ENCODE measurements at regions not wholly inside any gene's neighbourhood (a gene's known extent, or its start where the extent isn't known, plus 50 kb on each side); places are given as distances from the start of the nearest gene placed in this dataset.

GRCh38 chr6:106005013-106005412 lies 81.1 kb upstream of the PRDM1 start:
- no peak for TF ChIP-seq CTCF (IDR thresholded peaks at IDR 0.05)
- TF ChIP-seq EZH2 (IDR thresholded peaks at IDR 0.05): no peak

Measured in neural progenitor cell (in vitro differentiated cells).